Midbrain (tissue), 1 donor: ENCODE measurements at regions not wholly inside any gene's neighbourhood (a gene's known extent, or its start where the extent isn't known, plus 50 kb on each side); places are given as distances from the start of the nearest gene placed in this dataset.

ENCODE experiments used
- DNase-seq: peaks from one replicate; lab custom pipeline; 2025; lab: John Stamatoyannopoulos, UW

DNA sequence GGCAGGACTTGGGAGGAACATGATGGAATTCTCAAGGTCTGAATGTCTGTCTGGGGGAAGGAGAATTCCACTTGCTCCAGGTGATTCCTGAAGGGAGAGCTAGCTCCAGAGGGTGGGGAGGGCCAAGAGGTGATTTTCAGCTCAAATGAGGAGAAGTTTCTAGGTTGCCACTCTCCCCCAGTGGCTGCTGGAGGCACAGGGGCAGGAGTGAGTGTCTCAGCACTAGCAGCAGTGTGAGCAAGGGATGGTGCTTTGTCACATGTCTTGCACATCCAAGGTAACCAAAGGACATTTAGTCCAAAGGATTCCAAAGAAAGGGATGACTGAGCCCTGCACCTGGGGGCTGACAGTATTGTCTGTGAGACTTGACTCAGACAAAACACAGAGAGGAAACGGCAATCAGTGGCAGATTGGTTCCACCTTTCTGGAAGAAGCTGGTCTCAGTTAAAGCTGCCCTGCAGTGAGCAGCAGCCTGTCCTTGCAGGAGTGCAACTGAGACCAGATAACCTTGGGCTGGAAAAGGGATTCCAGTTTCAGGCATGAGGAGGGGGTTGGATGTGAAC is 51.2 kb upstream of the PCBD1 start:
- DNase-seq = no peak

DNA sequence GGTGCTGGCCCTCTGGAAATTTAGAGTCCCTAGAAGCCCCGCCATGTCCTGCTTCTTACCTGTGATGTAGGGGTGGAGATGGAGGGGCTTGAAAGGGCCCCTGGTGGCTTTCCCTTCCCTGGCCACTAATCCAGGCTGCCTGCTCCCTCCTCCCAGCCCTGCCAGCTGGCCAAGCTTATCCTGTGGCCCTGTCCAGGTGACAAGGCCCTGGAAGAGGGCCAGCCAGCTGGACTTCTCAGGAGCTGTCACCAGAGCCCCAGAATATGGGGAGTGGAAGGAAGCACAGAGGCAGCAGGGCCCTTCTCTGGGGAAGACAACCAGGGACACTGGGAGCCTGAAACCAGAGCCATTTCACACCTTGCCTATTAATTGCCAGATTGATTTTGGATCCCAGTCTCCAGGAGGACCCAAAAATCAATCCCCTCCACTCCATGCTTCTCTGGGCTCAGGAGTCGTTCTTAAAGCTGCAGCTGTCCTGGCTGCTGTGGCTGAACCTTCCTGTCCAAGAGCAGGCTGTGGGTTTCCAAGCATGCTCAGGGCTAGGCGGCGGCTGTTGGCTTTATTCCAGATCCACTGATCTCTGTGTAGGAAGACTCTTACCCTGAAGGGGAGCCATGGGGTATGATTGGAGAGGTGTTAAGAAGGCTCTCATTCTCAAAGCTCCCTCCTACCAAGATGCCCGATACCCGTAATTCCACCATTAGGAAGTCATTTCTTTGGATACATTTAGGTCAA is 52.6 kb upstream of the PCBD1 start:
- DNase-seq = no peak

DNA sequence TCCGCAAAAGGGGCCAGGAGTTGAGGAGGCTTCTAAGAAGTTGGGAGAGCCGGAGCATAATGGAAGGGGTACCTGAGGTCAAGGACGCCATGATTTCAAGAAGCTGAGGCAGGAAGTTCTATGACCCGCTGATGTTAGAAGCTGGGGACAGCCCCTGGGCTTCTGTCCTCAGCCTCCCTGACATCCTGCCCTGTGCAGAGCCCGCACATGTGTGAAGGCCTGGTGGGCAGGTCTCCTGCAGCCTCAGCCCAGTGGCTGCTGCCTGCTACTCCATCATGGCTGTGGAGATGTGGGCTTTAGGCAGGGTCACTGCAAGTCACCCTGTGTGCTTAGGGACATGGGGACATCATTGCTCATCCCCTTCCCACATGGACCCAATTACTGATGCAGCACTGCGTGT is 53.8 kb upstream of the PCBD1 start:
- DNase-seq = no peak

DNA sequence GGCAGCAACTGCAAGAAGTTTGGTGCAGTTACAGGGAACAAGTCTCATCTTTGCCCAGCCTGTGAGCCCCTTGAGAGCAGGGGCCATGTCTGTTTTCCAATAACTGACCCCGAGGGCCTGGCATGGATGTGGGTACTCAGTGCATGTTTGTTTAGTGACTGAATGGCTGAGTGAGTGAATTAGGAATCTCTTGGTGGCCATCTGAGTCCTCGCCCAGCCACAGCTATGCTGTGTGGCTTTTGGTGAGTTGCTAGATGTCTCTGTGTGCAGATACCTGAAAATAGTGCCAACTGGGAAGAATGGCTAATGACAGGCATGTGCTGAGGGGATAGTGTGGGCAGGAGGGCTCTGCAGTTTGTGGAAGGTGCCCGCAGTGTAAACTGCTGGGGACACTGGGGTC is 54.4 kb upstream of the PCBD1 start:
- DNase-seq = no peak

DNA sequence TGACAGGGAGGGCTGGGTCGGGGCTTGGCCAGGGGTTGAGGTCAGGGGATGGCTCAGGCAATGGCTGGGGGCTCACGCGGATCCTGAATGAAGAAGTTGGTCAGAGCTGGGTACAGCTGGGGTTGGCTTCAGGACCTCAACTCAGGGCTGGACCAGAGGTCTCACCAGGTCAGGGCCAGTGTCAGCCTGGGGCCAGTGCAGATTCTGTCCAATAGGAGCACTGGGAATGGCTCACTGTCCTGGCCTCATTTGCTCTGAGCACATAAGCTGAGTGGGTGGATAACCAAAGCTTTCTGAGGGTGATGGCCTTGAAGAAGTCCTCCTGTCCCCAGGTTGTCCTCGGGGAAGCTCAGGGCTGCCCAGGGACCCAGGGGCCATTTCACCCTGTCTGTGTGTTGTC is 54.9 kb upstream of the PCBD1 start:
- DNase-seq = no peak

DNA sequence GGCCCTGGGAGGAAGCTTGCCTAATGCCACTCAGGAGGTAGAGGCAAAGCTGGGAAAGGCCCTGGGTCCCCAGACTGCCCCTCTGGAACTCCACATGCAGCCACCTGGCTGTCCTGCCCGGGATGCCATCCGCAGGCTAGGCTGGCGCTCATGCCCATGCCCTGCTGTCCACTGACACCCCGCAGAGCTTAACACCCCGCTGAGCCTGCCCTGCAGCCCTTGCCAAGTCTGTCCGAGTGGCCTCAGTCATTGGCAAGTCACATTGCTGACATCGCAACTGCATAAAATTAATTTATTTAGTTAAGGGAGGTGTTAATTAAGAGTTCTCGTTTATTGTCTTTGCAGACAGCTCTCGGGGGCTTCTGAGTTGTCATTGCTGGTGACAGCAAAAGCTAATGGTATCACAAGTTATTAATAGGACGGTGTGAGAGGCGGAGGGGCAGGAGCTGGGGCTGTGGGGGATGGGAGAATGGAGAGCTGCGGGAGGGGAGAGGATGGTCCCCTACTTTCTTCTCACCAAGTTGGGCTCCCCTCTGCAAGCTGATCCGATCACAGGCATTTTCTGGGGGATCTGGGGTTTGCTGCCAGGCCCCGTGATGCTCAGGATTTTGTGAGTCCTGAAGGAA is 55.6 kb upstream of the PCBD1 start:
- DNase-seq = no peak

DNA sequence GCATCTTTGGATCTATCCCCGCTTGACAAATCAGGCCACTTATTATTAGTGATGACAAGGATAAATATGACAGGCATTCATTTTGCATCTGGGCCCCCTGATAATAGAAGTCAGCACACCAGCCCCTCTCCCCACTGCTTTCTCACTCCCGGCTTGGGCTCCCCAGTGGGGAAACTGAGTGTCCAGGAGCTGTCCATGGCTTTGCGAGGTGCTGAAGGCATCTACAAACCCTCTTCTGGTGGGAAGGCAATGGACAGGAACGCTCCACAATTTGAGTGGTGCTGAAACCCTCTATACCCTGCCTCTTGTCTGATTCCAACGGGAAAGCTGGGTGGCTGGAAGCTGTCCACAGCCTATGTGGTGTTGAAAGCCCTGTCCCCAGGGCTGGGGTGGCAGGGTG is 61.7 kb upstream of the PCBD1 start:
- DNase-seq = no peak

DNA sequence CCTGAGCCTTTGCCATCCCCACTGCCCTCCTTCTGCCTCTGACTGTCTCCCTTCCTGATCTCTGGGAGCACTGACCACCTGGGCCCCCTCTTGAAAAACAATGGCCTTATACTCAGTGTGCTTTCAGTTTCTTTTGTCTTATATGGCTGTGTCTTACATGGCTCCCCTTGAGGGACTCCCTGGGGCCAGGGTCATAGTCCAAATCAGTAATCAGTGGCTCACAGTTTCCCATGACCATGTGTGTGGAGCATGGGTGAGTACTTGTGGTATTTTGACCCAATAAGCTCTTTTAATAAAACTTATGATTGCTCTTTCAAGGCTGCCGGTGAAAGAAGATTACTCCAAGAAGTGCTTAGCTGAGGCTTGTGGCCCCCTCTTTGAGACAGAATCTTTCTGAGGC is 62.4 kb upstream of the PCBD1 start:
- DNase-seq = no peak

DNA sequence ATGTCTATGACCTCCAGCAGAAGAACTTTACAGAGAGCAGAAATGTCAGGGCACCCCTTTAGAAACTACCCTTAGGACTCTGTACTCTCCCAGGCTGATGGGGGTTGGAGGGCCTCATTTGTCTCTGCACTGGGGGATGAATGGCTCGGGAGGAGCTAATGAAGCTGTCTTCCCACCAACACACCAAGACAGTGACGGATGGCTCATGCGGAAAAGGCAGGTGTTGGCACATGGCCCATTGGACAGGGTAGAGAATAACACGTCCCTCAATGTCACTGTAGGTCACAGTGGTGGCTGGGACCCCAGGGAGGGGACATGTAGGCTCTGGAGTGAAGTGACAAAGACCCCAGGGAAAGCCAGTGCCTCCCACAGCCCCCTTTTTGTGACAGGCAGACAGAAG is 64.0 kb upstream of the PCBD1 start:
- DNase-seq = no peak

DNA sequence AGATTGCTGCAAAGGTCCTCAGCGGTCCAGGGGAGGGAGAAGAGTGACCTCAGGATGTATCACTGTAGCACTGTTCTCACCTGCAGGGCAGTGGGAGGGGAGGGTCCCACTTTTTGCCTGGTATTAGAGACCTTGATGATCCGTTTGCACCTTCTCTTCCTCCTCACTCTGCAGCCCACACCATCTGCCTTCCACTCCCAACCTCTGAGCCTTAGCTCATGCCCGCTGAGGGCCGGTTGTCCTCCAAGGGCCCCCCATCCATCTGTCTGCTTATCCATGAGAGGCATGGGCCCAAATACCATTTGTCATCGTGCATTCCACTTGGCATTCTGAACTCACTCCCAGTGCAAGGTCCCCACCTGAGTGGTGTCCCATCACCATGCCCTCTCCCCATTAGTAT is 64.6 kb upstream of the PCBD1 start:
- no peak for DNase-seq

DNA sequence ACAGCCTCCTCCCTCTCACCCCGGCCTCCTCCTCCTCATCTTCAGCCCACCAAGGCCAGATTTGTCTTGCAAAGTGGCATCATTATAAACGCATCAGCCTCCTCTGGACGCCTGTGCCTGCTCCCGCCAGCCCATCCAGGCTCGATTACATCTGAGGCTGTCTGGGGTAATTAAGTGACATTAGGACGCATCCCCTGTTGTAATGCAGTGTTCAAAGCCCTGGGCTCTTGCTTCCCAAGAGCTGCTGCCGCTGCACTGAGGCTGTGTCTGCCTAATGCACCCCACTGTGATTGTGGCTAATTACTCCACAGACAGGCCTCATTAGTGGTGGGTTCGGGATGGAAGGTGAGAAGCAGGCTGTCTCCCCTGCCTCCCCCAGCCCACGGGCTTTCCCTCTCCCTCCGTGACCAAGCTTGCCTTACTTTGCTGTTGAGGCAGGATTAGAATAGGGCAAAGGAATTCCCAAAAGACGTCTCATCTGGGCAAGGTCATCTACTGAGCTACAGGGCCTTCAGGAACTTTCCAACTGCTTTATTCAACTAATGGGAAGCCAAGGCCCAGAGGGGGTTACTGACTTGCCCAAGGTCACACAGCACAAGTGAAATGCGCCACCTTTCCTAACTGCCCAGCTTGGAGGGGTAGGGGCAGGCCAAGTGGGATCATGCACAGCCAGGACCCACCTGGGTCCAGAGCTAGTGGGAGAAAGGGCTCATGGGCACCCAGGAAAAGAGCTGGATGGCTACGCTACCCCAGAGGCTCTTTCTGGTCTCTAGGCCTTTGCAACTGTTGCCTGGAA is 66.2 kb upstream of the PCBD1 start:
- DNase-seq = no peak

DNA sequence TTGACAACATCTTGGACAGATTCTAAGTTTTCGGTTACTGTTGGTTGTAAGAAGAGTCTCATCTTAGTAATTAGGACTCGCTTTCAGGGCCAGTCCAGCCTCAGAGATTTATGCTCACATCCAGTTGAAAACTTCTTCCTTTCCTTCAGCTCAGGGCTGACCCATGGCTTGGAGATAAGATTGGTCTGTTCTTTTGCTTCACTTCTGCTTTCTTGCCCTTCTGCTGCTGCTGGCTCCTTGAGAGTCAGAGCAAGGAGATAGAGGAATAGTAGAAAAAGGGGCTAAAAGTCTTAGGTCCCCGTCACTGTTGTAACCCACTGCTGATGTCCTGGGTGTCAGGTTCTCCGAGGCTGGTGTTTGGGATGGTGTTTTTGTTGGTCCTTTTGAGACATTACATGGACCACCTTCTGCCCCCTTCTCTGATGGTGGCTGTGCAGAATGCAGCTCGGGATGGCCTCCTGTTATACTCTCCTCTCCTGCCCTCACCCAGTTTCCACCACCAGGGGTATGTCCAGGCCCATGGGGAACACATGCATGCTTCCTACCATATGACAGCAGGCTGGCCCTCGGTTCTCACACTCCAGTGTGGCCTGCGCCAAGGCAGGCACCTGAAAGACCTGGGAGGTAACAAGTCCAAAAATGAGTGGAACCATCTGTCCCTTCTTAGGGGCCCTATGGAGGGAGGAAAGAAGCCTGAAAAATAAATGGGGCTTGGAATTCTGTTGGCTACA is 67.8 kb upstream of the PCBD1 start:
- no peak for DNase-seq

DNA sequence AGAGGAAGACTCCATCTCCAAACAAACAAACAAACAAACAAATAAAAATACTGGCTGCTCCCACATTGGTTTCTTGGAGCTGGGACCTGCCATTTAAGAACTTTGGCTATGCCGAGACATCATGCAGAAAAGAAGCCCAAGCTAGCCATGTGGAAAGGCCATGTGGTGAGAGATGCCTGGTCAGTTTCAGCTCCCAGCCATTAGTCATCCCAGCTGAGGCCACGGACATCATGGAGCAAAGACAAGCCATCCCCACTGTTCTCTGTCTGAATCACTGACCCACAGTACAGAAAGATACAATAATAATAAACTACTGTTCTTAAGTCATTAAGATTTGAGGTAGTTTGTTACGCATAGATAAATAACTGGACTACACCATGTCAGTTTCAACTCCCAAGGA is 70.0 kb upstream of the PCBD1 start:
- DNase-seq = no peak

DNA sequence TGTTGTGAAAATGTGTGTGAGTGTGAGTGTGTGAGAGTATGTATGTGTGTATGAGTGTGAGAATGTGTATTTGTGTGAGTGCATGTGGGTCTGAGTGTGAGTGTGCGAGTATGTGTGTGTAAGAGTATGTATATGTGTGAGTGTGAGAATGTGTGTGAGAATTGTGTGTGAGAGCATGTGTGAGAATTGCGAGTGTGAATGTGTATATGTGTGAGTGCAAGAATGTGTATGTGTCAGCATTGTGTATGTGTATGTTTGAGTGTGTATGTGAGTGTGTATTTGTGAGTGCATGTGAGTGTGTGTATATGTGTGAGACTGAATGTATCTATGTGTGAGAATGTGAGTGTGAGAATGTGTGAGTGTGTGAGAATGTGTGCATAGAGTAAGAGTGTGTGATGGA is 72.0 kb upstream of the PCBD1 start:
- no peak for DNase-seq

DNA sequence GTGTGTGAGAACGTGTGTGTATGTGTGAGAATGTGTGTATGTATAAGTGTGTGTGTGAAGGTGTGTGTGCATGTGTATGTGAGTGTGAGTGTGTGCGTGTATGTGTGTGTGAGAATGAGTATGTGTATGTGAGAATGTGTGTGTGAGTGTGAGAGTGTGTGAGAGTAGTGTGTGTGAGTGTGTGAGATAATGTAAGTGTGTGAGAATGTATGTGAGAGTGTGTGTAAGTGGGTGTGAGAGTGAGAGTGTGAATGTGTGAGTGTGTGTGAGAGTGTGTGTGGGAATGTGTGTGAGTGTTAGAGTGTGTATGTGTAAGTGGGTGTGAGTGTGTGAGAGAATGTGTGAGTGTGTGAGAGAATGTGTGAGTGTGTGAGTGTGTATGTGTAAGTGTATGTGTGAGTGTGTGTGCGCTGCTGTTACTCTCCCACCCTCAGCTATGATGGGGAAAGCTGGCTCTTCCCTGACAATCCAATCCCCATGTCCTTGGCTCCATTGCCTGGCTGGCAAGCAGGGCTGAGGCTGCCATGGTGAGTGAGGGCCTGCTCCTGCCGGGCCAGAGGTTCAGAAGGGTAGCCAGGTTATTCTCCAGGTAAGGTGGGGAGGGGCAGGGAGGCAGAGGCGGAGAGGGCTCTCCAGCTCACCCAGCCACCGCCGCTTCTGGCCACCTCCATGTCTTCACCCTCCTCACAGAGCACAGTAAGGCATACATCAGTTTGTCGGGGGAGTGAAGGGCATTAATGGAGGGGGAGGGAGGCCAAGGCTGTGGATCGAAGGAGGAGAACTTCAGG is 72.6 kb upstream of the PCBD1 start:
- no peak for DNase-seq

DNA sequence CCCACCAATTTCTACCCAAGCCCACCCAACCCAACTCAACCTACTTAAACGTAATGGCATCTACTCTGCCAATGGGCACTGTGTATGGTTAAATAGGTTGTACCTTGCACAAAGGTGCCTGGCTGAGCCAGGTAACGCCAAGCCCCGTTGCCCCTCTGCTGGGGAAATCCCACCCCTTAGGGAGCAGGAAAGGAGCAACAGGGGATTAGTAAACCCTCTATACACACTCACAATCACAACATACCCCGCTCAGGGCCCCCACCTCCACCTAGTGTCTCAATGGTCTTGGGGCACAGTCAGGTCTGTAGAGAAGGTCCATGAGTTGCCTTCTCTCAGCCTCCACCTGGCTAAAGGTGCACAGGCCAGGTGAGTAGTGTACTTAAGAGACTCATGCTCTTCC is 74.3 kb upstream of the PCBD1 start:
- DNase-seq = no peak

DNA sequence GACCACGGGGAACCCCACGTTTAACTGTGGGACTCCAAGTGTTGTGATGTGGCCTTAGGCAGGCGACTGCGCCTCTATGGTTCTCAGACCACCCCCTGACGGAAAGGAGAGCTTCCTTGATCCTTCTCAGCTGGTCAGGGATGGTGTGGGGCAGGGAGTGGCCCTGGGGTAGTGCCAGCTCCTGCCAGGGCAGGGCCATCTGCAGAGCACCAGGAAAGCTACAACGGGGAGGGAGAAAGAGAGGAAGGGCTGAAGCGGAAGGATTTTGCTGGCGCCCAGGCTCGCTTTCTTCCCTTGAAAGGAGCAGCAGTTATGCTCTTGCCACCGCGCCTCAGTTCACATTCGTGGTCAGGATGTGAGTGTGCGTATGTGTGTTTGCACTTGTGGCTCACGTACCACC is 74.9 kb upstream of the PCBD1 start:
- no peak for DNase-seq

DNA sequence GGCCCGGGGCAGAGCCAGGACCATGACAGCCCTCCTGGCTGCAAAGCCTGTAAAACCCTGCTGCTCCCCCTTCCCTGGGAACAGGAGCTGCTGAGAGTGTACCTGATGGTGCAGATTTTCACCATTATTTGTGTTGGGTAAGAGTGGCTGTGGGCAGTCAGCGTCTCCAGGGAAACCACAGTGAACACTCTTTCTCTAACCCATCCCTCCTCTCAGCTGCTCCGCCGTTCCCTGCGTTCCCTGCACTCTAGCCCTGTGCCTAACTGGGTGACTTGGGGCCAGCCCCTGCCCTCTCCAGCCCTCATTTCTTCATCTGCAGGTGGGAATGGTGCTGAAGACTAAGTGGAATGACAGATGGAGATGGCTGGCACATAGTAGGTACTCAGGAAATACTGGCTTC is 75.9 kb upstream of the PCBD1 start:
- no peak for DNase-seq

DNA sequence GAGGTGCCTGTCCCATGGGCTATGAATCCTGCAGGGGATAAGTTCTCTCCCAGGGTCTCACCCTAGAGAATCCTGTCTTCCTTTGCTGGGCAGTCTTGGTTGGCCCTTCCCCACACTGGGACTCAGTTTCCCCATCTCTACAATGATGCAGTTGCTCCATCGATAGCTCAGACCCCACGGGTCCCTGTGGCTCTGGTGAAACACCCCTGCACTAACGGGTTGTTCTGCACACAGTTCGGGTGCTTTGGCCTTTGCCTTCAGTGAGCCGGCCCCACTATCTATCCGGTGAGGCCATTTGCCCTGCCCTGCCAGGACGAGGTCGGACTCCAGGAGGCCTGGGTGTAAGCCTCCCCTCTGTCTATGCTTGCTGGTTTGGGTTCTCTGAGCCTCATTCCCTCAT is 76.5 kb upstream of the PCBD1 start:
- DNase-seq = no peak

DNA sequence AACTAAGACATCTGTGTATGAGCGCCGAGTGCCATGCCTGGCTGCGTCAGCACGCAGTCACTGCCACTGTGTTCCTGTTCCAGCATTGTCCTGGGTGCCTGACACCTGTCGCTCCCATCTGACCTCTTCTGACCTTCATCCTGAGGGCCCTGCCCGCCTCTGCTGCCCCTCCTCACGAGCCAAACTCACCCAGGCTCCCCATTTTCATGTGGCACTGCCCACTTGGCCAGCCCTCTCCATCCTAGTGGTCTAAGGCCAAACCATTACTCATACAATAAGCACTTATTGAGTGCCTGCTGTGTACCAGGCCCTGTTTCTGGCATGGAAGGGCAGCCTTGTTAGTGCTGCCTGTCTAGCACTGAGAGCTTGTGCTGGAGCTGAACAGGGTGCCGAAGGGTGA is 77.2 kb upstream of the PCBD1 start:
- DNase-seq = no peak
